ENCODE measurements at regions not wholly inside any gene's neighbourhood (a gene's known extent, or its start where the extent isn't known, plus 50 kb on each side); places are given as distances from the start of the nearest gene placed in this dataset.

GRCh38 chr19:28028881-28029444, 1184.0 kb downstream of the UQCRFS1 start:
- Histone ChIP-seq H3K9me3 (ENCODE audit: severe bottlenecking) (peaks cover 2% of the 10 kb centered on the region), H3K4me3 (ENCODE audit: severe bottlenecking) (no peak overlapping the region), H3K4me1 (ENCODE audit: insufficient read depth, poor library complexity, severe bottlenecking) (no peaks in the 10 kb centered on the region), H3K27ac (ENCODE audit: poor library complexity, severe bottlenecking) (no peak overlapping the region), H3K36me3 (ENCODE audit: low read depth) (no peaks in the 10 kb centered on the region), H3K27me3 (ENCODE audit: insufficient read depth, poor library complexity, severe bottlenecking) (no peaks in the 10 kb centered on the region)
- TF ChIP-seq CTCF (IDR thresholded peaks at IDR 0.05; ENCODE audit: poor library complexity, severe bottlenecking) = no peak
- ATAC-seq (ENCODE audit: low read depth) (no peak), DNase-seq (ENCODE audit: low spot score) (no peak)

GRCh38 chr19:28027116-28027515, 1185.8 kb downstream of the UQCRFS1 start:
- DNase-seq (ENCODE audit: low spot score) = no peak
- Histone ChIP-seq H3K27ac (ENCODE audit: poor library complexity, severe bottlenecking) (no peak overlapping the region), H3K4me3 (ENCODE audit: severe bottlenecking) (no peak overlapping the region), H3K9me3 (ENCODE audit: severe bottlenecking) (peaks cover 2% of the 10 kb centered on the region), H3K27me3 (ENCODE audit: insufficient read depth, poor library complexity, severe bottlenecking) (no peaks in the 10 kb centered on the region), H3K4me1 (ENCODE audit: insufficient read depth, poor library complexity, severe bottlenecking) (no peaks in the 10 kb centered on the region), H3K36me3 (ENCODE audit: low read depth) (no peaks in the 10 kb centered on the region)
- ATAC-seq (ENCODE audit: low read depth) = no peak
- no peak for TF ChIP-seq CTCF (IDR thresholded peaks at IDR 0.05; ENCODE audit: poor library complexity, severe bottlenecking)

GRCh38 chr19:28026636-28027035, 1186.3 kb downstream of the UQCRFS1 start:
- no peak overlapping the region for H3K27ac ChIP-seq (ENCODE audit: poor library complexity, severe bottlenecking)
- no peak for TF ChIP-seq CTCF (IDR thresholded peaks at IDR 0.05; ENCODE audit: poor library complexity, severe bottlenecking)
- no peaks in the 10 kb centered on the region for H3K36me3 ChIP-seq (ENCODE audit: low read depth)
- no peaks in the 10 kb centered on the region for H3K27me3 ChIP-seq (ENCODE audit: insufficient read depth, poor library complexity, severe bottlenecking)
- peaks cover 2% of the 10 kb centered on the region for H3K9me3 ChIP-seq (ENCODE audit: severe bottlenecking)
- H3K4me1 ChIP-seq (ENCODE audit: insufficient read depth, poor library complexity, severe bottlenecking) = no peaks in the 10 kb centered on the region
- DNase-seq (ENCODE audit: low spot score) (no peak), ATAC-seq (ENCODE audit: low read depth) (no peak)
- H3K4me3 ChIP-seq (ENCODE audit: severe bottlenecking) = no peak overlapping the region

- H3K4me1 ChIP-seq (ENCODE audit: insufficient read depth, poor library complexity, severe bottlenecking) = no peaks in the 10 kb centered on the region
- H3K27me3 ChIP-seq (ENCODE audit: insufficient read depth, poor library complexity, severe bottlenecking) = no peaks in the 10 kb centered on the region
- no peak overlapping the region for H3K4me3 ChIP-seq (ENCODE audit: severe bottlenecking)
- no peak for TF ChIP-seq CTCF (IDR thresholded peaks at IDR 0.05; ENCODE audit: poor library complexity, severe bottlenecking)
- ATAC-seq (ENCODE audit: low read depth) (no peak), DNase-seq (ENCODE audit: low spot score) (no peak)
- H3K9me3 ChIP-seq (ENCODE audit: severe bottlenecking) = no peaks in the 10 kb centered on the region
- no peak overlapping the region for H3K27ac ChIP-seq (ENCODE audit: poor library complexity, severe bottlenecking)
- no peaks in the 10 kb centered on the region for H3K36me3 ChIP-seq (ENCODE audit: low read depth)
Measured at GRCh38 chr19:28024920-28025319, 1188.0 kb downstream of the UQCRFS1 start.

- TF ChIP-seq CTCF (IDR thresholded peaks at IDR 0.05; ENCODE audit: poor library complexity, severe bottlenecking) = no peak
- Histone ChIP-seq H3K4me3 (ENCODE audit: severe bottlenecking) (no peak overlapping the region), H3K27ac (ENCODE audit: poor library complexity, severe bottlenecking) (no peak overlapping the region), H3K36me3 (ENCODE audit: low read depth) (no peaks in the 10 kb centered on the region), H3K9me3 (ENCODE audit: severe bottlenecking) (no peaks in the 10 kb centered on the region), H3K4me1 (ENCODE audit: insufficient read depth, poor library complexity, severe bottlenecking) (no peaks in the 10 kb centered on the region), H3K27me3 (ENCODE audit: insufficient read depth, poor library complexity, severe bottlenecking) (no peaks in the 10 kb centered on the region)
- DNase-seq (ENCODE audit: low spot score) (no peak), ATAC-seq (ENCODE audit: low read depth) (peak; percentile 84)
Measured at GRCh38 chr19:28023064-28023463, 1189.9 kb downstream of the UQCRFS1 start.
